ENCODE measurements at regions not wholly inside any gene's neighbourhood (a gene's known extent, or its start where the extent isn't known, plus 50 kb on each side); places are given as distances from the start of the nearest gene placed in this dataset.
"Not testable (repeated sequence)": the region's sequence is repeated elsewhere in the genome, so short reads cannot be mapped to it uniquely, and the experiment has no call there.

GRCh38 chr1:60489916-60490480 lies 416.4 kb upstream of the C1orf87 start:
- not testable (repeated sequence) for DNase-seq

GRCh38 chr1:60488847-60489246 lies 415.3 kb upstream of the C1orf87 start:
- DNase-seq: no peak

GRCh38 chr1:60487565-60488345 lies 414.2 kb upstream of the C1orf87 start:
- DNase-seq: no peak

GRCh38 chr1:60483509-60483908 lies 409.9 kb upstream of the C1orf87 start:
- DNase-seq: no peak

- DNase-seq: no peak
Measured at GRCh38 chr1:60470246-60470645, 396.7 kb upstream of the C1orf87 start.

GRCh38 chr1:60463786-60464185 lies 390.2 kb upstream of the C1orf87 start:
- no peak for DNase-seq

GRCh38 chr1:60463146-60463545 lies 389.6 kb upstream of the C1orf87 start:
- no peak for DNase-seq

GRCh38 chr1:60461925-60462595 lies 388.5 kb upstream of the C1orf87 start:
- no peak for DNase-seq

GRCh38 chr1:60458111-60458510 lies 384.5 kb upstream of the C1orf87 start:
- DNase-seq: no peak

GRCh38 chr1:60449876-60450275 lies 376.3 kb upstream of the C1orf87 start:
- DNase-seq: no peak

GRCh38 chr1:60448850-60449249 lies 375.3 kb upstream of the C1orf87 start:
- DNase-seq: no peak

- DNase-seq: no peak
Measured at GRCh38 chr1:60444680-60445079, 371.1 kb upstream of the C1orf87 start.

GRCh38 chr1:60436186-60436585 lies 362.6 kb upstream of the C1orf87 start:
- DNase-seq: no peak

- DNase-seq: no peak
Measured at GRCh38 chr1:60431593-60431992, 358.0 kb upstream of the C1orf87 start.

GRCh38 chr1:60430375-60430774 lies 356.8 kb upstream of the C1orf87 start:
- no peak for DNase-seq

- no peak for DNase-seq
Measured at GRCh38 chr1:60428127-60428526, 354.6 kb upstream of the C1orf87 start.

- DNase-seq: no peak
Measured at GRCh38 chr1:60427701-60428100, 354.1 kb upstream of the C1orf87 start.

GRCh38 chr1:60427194-60427593 lies 353.6 kb upstream of the C1orf87 start:
- no peak for DNase-seq

- no peak for DNase-seq
Measured at GRCh38 chr1:60425528-60425927, 352.0 kb upstream of the C1orf87 start.

- DNase-seq: no peak
Measured at GRCh38 chr1:60423146-60423780, 349.7 kb upstream of the C1orf87 start.

- no peak for DNase-seq
Measured at GRCh38 chr1:60421965-60422364, 348.4 kb upstream of the C1orf87 start.

- DNase-seq: no peak
Measured at GRCh38 chr1:60419023-60419422, 345.5 kb upstream of the C1orf87 start.

GRCh38 chr1:60415696-60416095 lies 342.1 kb upstream of the C1orf87 start:
- DNase-seq: no peak

GRCh38 chr1:60413091-60413490 lies 339.5 kb upstream of the C1orf87 start:
- no peak for DNase-seq

All from activated CD4-positive, alpha-beta T cell treated with anti-CD3 and anti-CD28 coated beads, Interleukin-2, amount 50 U/mL, for 4 hours (primary cell).